GM23248 (cell line): ENCODE measurements at regions not wholly inside any gene's neighbourhood (a gene's known extent, or its start where the extent isn't known, plus 50 kb on each side); places are given as distances from the start of the nearest gene placed in this dataset.
"Not testable (repeated sequence)": the region's sequence is repeated elsewhere in the genome, so short reads cannot be mapped to it uniquely, and the experiment has no call there.

Experiments
- DNase-seq: peaks from one replicate; pipeline ENCODE4 v3.0.0-alpha.2; 2015
- H2AFZ ChIP-seq: fragments of 200-600 bp; sonication (generic); 2 replicates; pipeline ENCODE4 v1.6.1; 2016; ENCODE audit warnings: antibody characterized with exemption
- H3F3A ChIP-seq: fragments of 200-600 bp; sonication (generic); 2 replicates; pipeline ENCODE4 v1.6.1; 2016; ENCODE audit warnings: mild to moderate bottlenecking, antibody characterized with exemption, mixed run types; ENCODE audit not compliant: insufficient read depth
- H3K27ac ChIP-seq: fragments of 200-600 bp; sonication (generic); 2 replicates; pipeline ENCODE4 v1.5.1; 2016; ENCODE audit warnings: mild to moderate bottlenecking
- H3K27me3 ChIP-seq: fragments of 200-600 bp; sonication (generic); replicated peaks from 2 replicates; pipeline ENCODE4 v1.6.1; 2016; ENCODE audit warnings: mild to moderate bottlenecking; ENCODE audit not compliant: insufficient read depth
- H3K36me3 ChIP-seq: fragments of 200-600 bp; sonication (generic); 2 replicates; pipeline ENCODE4 v1.6.1; 2016; ENCODE audit warnings: low read depth, mild to moderate bottlenecking
- H3K4me1 ChIP-seq: fragments of 200-600 bp; sonication (generic); 2 replicates; pipeline ENCODE4 v1.6.1; 2016; ENCODE audit warnings: mild to moderate bottlenecking; ENCODE audit not compliant: insufficient read depth
- H3K4me2 ChIP-seq: fragments of 200-600 bp; sonication (generic); one replicate; pipeline ENCODE4 v1.6.1; 2016; ENCODE audit warnings: mild to moderate bottlenecking; ENCODE audit not compliant: unreplicated experiment
- H3K4me3 ChIP-seq: fragments of 200-600 bp; sonication (generic); 2 replicates; pipeline ENCODE4 v1.5.1; 2016; ENCODE audit warnings: mild to moderate bottlenecking
- H3K79me2 ChIP-seq: fragments of 200-600 bp; sonication (generic); 2 replicates; pipeline ENCODE4 v1.6.1; 2016; ENCODE audit warnings: mild to moderate bottlenecking; ENCODE audit not compliant: insufficient read depth
- H3K9ac ChIP-seq: fragments of 200-600 bp; sonication (generic); 2 replicates; pipeline ENCODE4 v1.6.1; 2016; ENCODE audit warnings: mild to moderate bottlenecking
- H3K9me2 ChIP-seq: fragments of 200-600 bp; sonication (generic); 2 replicates; pipeline ENCODE4 v1.6.1; 2016; ENCODE audit warnings: mixed run types, mild to moderate bottlenecking, moderate library complexity; ENCODE audit not compliant: insufficient read depth
- H3K9me3 ChIP-seq: fragments of 200-600 bp; sonication (generic); one replicate; pipeline ENCODE4 v1.6.1; 2017; ENCODE audit warnings: low read depth
- H4K20me1 ChIP-seq: fragments of 200-600 bp; sonication (generic); 2 replicates; pipeline ENCODE4 v1.6.0; 2016; ENCODE audit not compliant: insufficient read depth
- EZH2 ChIP-seq: fragments of 200-600 bp; sonication (generic); IDR thresholded peaks from 2 replicates; pipeline ENCODE4 v1.6.1; 2018; ENCODE audit warnings: antibody characterized with exemption, mild to moderate bottlenecking; ENCODE audit not compliant: insufficient read depth, poor library complexity, severe bottlenecking
- EZH2phosphoT487 ChIP-seq: fragments of 200-600 bp; sonication (generic); IDR thresholded peaks from 2 replicates; pipeline ENCODE4 v1.6.1; 2018; ENCODE audit warnings: antibody characterized with exemption, moderate library complexity, mild to moderate bottlenecking, low read depth; ENCODE audit not compliant: insufficient read depth
- WGBS, 2 experiments: methylation state at CpG; one replicate each; pipeline ENCODE4 v1.1.6; 2015 to 2017; ENCODE audit warnings: low lambda C conversion rate in 2 of 2, low coverage in 1 of 2; ENCODE audit errors: missing lambda C conversion rate in 2 of 2; 5-methylcytosine and 5-hydroxymethylcytosine counted together
- in situ Hi-C: fragments of 300-500 bp; cut with MboI; formaldehyde crosslinking; loops from 2 replicates; pipeline ENCODE4 v1.15.0; 2020

DNA sequence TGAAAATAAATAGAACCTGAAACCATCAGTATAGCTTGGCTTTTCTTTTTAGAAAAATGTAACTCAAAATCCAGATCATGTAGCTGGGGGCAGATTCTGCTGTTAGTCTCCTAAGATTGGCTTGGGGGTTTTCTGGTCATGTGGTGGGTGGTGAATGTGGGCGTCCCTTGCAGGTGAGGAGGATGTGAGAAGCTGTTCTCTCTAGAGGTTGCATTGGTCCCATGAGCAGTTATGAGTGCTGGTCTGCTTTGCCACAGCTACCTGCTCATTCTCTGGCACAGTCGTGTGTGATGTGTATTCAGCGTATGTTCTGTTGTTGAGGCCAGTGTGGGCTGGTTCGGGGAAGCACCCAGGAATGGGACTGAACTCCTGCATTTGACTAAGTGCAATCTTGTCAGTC lies 466.8 kb downstream of the DIRAS2 start:
- TF ChIP-seq EZH2 = no peak
- TF ChIP-seq EZH2phosphoT487 = no peak
- WGBS, 2 experiments = 46 to 50% methylated on average over 4 of the region's 4 CpGs
- no peaks in the 10 kb centered on the region for H3K9me2 ChIP-seq
- H3K36me3 ChIP-seq = no peaks in the 10 kb centered on the region
- no peaks in the 10 kb centered on the region for H4K20me1 ChIP-seq
- H2AFZ ChIP-seq = no peak overlapping the region
- no peaks in the 10 kb centered on the region for H3K27me3 ChIP-seq
- H3K4me1 ChIP-seq = no peaks in the 10 kb centered on the region
- no peaks in the 10 kb centered on the region for H3F3A ChIP-seq
- no peak overlapping the region for H3K4me2 ChIP-seq
- in situ Hi-C loops = no loop called here
- no peaks in the 10 kb centered on the region for H3K9me3 ChIP-seq
- DNase-seq = no peak
- no peaks in the 10 kb centered on the region for H3K79me2 ChIP-seq
- no peak overlapping the region for H3K27ac ChIP-seq
- H3K4me3 ChIP-seq = no peak overlapping the region
- H3K9ac ChIP-seq = no peak overlapping the region

DNA sequence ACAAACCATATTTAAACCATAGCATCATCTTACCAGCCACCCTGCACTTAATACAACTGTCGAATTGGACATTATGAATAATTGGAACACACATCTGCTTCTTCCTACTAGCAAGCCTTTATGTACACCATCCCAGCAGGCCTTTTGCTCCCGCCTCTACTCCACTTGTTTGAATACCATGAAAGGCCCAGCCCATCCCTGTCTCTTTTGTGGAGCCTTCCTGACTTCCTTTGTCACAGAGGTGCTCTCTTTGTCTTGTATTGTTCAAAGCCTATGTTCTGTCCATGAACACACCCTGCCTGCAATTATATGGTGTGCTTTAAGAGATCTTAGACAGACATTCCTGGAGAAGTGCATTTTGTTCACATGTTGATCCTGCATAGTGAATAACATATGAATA lies 465.7 kb downstream of the DIRAS2 start:
- Histone ChIP-seq H3K4me3 (no peak overlapping the region), H3K9me2 (no peaks in the 10 kb centered on the region)

DNA sequence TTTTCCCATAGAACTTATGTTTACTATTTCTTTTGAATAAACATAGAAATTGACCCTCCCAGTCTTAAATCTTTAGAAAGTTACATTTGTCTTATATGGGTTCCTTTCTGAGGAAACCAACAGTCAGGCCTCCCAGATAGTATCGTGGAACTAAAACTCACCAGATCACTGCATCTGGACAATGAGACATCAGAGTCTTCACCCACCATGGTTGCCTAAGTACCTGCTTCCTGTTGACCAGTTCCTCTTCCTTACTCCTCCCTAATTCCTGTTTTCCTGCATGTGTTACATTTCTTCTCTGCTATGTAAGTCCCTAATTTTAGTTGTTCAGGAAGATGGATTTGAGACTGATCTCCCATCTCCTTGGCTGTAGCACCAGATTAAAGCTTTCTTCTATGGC lies 462.2 kb downstream of the DIRAS2 start:
- Histone ChIP-seq H3K4me1 (no peaks in the 10 kb centered on the region), H3K36me3 (no peaks in the 10 kb centered on the region), H3K9ac (no peak overlapping the region), H4K20me1 (no peaks in the 10 kb centered on the region), H3K27ac (no peak overlapping the region), H3K9me2 (no peaks in the 10 kb centered on the region), H3K79me2 (no peaks in the 10 kb centered on the region), H3F3A (no peaks in the 10 kb centered on the region), H3K9me3 (no peaks in the 10 kb centered on the region), H3K27me3 (no peaks in the 10 kb centered on the region), H2AFZ (no peak overlapping the region), H3K4me3 (no peak overlapping the region), H3K4me2 (no peak overlapping the region)
- no peak for TF ChIP-seq EZH2phosphoT487
- no peak for TF ChIP-seq EZH2
- no peak for DNase-seq
- in situ Hi-C loops = no loop called here
- 30 to 36% methylated on average over 1 of the region's 1 CpG for WGBS, 2 experiments

More for the DNA sequence above, 465.7 kb downstream of the DIRAS2 start:
- Histone ChIP-seq H3K79me2 (no peaks in the 10 kb centered on the region), H3K27ac (no peak overlapping the region), H3K9ac (no peak overlapping the region), H3K4me1 (no peaks in the 10 kb centered on the region), H3K27me3 (no peaks in the 10 kb centered on the region), H3K4me2 (no peak overlapping the region), H3F3A (no peaks in the 10 kb centered on the region), H3K9me3 (no peaks in the 10 kb centered on the region), H3K36me3 (no peaks in the 10 kb centered on the region), H2AFZ (no peak overlapping the region), H4K20me1 (no peaks in the 10 kb centered on the region)
- WGBS, 2 experiments = 17 to 20% methylated on average over 2 of the region's 2 CpGs
- in situ Hi-C loops = no loop called here
- TF ChIP-seq EZH2 (no peak), EZH2phosphoT487 (no peak)
- DNase-seq = no peak

DNA sequence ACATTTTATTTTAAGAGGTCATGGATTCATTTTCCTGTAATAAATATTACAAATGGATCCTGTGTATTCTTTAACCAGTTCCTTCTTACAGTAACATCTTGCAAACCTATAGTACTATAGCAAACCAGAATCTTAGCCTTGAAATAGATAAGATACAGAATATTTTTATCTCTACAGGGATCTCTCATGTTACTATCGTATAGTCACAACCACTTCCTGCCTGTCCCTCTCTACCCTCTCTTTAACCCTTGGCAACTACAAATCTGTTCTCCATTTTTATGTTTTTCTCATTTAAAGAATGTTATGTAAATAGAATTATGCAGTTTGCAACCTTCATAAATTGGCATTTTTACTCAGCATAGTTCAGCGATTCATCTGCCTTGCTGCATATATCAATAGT lies 454.0 kb downstream of the DIRAS2 start:
- H3K9me2 ChIP-seq = no peaks in the 10 kb centered on the region
- H3K27ac ChIP-seq = no peak overlapping the region
- in situ Hi-C loops = no loop called here
- no peak overlapping the region for H3K4me2 ChIP-seq
- TF ChIP-seq EZH2phosphoT487 (no peak), EZH2 (no peak)
- H3K36me3 ChIP-seq = no peaks in the 10 kb centered on the region
- no peaks in the 10 kb centered on the region for H3F3A ChIP-seq
- H3K27me3 ChIP-seq = no peaks in the 10 kb centered on the region
- no peak overlapping the region for H2AFZ ChIP-seq
- no peaks in the 10 kb centered on the region for H4K20me1 ChIP-seq
- 48 to 67% methylated on average over 2 of the region's 2 CpGs for WGBS, 2 experiments
- H3K4me3 ChIP-seq = no peak overlapping the region
- H3K4me1 ChIP-seq = no peaks in the 10 kb centered on the region
- no peak overlapping the region for H3K9ac ChIP-seq
- DNase-seq = no peak
- no peaks in the 10 kb centered on the region for H3K9me3 ChIP-seq
- no peaks in the 10 kb centered on the region for H3K79me2 ChIP-seq

DNA sequence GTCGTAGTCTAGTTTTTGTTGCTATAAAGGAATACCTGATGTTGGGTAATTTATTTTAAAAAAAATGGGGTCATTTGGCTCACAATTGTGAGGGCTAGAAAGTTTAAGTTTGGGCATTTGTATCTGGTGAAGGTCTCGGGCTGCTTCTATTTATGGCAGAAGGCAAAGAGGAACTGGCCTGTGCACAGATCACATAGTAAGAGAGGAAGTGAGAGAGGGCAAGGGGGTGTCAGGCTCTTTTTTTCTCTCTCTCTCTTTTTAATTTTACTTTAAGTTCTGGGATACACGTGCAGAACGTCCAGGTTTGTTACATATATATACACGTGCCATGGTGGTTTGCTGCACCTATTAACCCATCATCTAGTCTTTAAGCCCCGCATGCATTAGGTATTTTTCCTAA lies 453.3 kb downstream of the DIRAS2 start:
- Histone ChIP-seq H3F3A (no peaks in the 10 kb centered on the region), H3K4me2 (no peak overlapping the region), H3K27ac (no peak overlapping the region), H3K4me3 (no peak overlapping the region), H3K4me1 (no peaks in the 10 kb centered on the region), H3K9ac (no peak overlapping the region), H2AFZ (no peak overlapping the region), H4K20me1 (no peaks in the 10 kb centered on the region), H3K36me3 (no peaks in the 10 kb centered on the region), H3K79me2 (no peaks in the 10 kb centered on the region), H3K27me3 (no peaks in the 10 kb centered on the region), H3K9me2 (no peaks in the 10 kb centered on the region), H3K9me3 (no peaks in the 10 kb centered on the region)
- WGBS, 2 experiments = 21 to 37% methylated on average over 2 to 6 of the region's 6 CpGs
- in situ Hi-C loops = no loop called here
- DNase-seq = no peak
- TF ChIP-seq EZH2phosphoT487 = no peak

DNA sequence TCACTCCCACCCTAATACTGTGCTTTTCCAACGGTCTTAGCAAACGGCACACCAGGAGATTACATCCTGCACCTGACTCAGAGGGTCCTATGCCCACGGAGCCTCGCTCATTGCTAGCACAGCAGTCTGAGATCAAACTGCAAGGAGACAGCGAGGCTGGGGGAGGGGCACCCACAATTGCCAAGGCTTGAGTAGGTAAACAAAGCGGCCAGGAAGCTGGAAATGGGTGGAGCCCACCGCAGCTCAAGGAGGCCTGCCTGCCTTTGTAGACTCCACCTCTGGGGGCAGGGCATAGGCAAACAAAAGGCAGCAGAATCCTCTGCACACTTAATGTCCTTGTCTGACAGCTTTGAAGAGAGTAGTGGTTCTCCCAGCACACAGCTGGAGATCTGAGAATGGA lies 450.2 kb downstream of the DIRAS2 start:
- H3K4me3 ChIP-seq, in situ Hi-C loops, H3K4me2 ChIP-seq, H3K9me3 ChIP-seq, DNase-seq, H3K9ac ChIP-seq, H3K27ac ChIP-seq, H2AFZ ChIP-seq, H3K27me3 ChIP-seq, H3K4me1 ChIP-seq, H3F3A ChIP-seq, H3K79me2 ChIP-seq, H3K36me3 ChIP-seq, H4K20me1 ChIP-seq, H3K9me2 ChIP-seq: not testable (repeated sequence)
- WGBS, 2 experiments = 28 to 31% methylated on average over 6 to 7 of the region's 7 CpGs
